Activated naive CD8-positive, alpha-beta T cell (primary cell): ENCODE measurements at regions not wholly inside any gene's neighbourhood (a gene's known extent, or its start where the extent isn't known, plus 50 kb on each side); places are given as distances from the start of the nearest gene placed in this dataset.

Experiments
- H3K27ac Mint-ChIP-seq: one replicate; pipeline ENCODE4 v1.8.0; 2021; ENCODE audit warnings: mixed read lengths
- H3K27me3 Mint-ChIP-seq: one replicate; pipeline ENCODE4 v1.8.0; 2021; ENCODE audit warnings: mixed read lengths
- H3K36me3 Mint-ChIP-seq: one replicate; pipeline ENCODE4 v1.8.0; 2021; ENCODE audit warnings: mixed read lengths
- H3K4me1 Mint-ChIP-seq: one replicate; pipeline ENCODE4 v1.8.0; 2021; ENCODE audit warnings: low read depth, mixed read lengths
- H3K4me3 Mint-ChIP-seq: one replicate; pipeline ENCODE4 v1.8.0; 2021; ENCODE audit warnings: mild to moderate bottlenecking, mixed read lengths
- H3K9me3 Mint-ChIP-seq: one replicate; pipeline ENCODE4 v1.8.0; 2021; ENCODE audit warnings: low read depth, mixed read lengths

DNA sequence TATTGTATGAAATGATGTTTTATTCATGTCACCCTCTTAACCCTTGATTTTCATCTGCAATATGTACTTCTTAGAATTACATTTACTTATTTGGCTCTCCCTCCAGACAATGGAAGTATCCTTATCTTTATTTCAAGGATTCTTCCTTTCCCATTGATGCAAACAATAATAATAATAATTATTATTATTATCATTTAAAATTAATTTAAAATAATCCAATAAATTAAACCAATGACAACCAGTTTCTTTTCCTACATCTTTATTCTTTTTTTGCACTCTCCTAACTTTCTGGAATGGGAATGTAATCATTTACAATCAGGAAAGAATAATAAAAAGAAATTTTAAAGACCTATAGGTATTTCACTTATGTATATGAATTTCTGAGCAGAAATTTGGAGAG, 504.4 kb downstream of the INHBA start:
- Mint-ChIP-seq H3K4me1 (no peaks in the 10 kb centered on the region), H3K36me3 (no peaks in the 10 kb centered on the region), H3K27ac (no peak overlapping the region), H3K4me3 (no peak overlapping the region), H3K9me3 (no peaks in the 10 kb centered on the region), H3K27me3 (no peaks in the 10 kb centered on the region)

DNA sequence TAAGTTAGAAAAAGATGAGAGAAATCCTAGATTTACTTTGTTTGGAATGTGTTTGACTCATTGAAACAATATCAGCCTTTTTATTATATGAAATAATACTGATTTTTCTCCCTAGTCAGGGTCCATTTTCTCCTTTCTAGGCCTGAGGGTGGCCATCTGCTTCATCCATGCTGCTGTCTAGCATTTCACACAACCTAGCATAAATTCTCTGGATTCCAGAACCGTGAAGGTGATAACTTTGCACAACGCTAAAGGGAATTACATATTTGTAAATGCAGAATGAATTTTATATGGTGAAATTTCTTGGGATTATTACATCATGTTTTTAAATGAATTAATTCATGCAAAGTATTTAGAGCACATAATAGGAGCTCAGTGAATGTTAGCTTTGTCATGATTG, 505.1 kb downstream of the INHBA start:
- Mint-ChIP-seq H3K27me3 (no peaks in the 10 kb centered on the region), H3K4me1 (no peaks in the 10 kb centered on the region), H3K36me3 (no peaks in the 10 kb centered on the region), H3K9me3 (no peaks in the 10 kb centered on the region), H3K27ac (no peak overlapping the region), H3K4me3 (no peak overlapping the region)

- Mint-ChIP-seq H3K27me3 (no peaks in the 10 kb centered on the region), H3K36me3 (no peaks in the 10 kb centered on the region), H3K4me1 (no peaks in the 10 kb centered on the region), H3K27ac (no peak overlapping the region), H3K9me3 (no peaks in the 10 kb centered on the region), H3K4me3 (no peak overlapping the region)
Measured at GRCh38 chr7:41193738-41194282, 509.1 kb downstream of the INHBA start.

GRCh38 chr7:41190581-41190980, 512.3 kb downstream of the INHBA start:
- no peaks in the 10 kb centered on the region for H3K27me3 Mint-ChIP-seq
- no peak overlapping the region for H3K4me3 Mint-ChIP-seq
- H3K4me1 Mint-ChIP-seq = no peaks in the 10 kb centered on the region
- H3K36me3 Mint-ChIP-seq = no peaks in the 10 kb centered on the region
- peaks cover 4% of the 10 kb centered on the region for H3K9me3 Mint-ChIP-seq
- no peak overlapping the region for H3K27ac Mint-ChIP-seq

- Mint-ChIP-seq H3K9me3 (peaks cover 4% of the 10 kb centered on the region), H3K36me3 (no peaks in the 10 kb centered on the region), H3K27ac (no peak overlapping the region), H3K4me1 (no peaks in the 10 kb centered on the region), H3K27me3 (no peaks in the 10 kb centered on the region), H3K4me3 (no peak overlapping the region)
Measured at GRCh38 chr7:41189866-41190265, 513.0 kb downstream of the INHBA start.

GRCh38 chr7:41188163-41189130, 514.4 kb downstream of the INHBA start:
- Mint-ChIP-seq H3K36me3 (no peaks in the 10 kb centered on the region), H3K27me3 (no peaks in the 10 kb centered on the region), H3K9me3 (peaks cover 4% of the 10 kb centered on the region), H3K27ac (no peak overlapping the region), H3K4me3 (no peak overlapping the region), H3K4me1 (no peaks in the 10 kb centered on the region)

DNA sequence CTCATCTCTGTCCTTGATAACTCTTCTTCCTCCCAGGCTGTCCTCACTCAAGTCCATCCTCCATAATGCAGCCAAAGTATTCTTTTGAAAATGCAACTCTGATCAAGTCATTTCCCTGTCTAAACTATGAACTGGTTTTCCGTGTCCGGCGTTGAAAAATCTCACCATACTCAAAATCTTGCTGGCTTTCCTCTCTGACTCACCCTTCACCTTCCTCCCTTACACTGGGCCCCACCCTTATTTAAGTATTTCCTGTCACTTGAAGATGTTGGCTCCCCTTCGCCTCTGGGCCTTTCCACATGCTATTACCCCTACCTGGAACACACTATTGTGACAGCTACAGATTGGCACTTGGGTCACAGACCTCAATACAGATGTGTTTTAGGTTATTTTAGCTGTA, 515.6 kb downstream of the INHBA start:
- Mint-ChIP-seq H3K27ac (no peak overlapping the region), H3K36me3 (no peaks in the 10 kb centered on the region), H3K4me3 (no peak overlapping the region), H3K4me1 (no peaks in the 10 kb centered on the region), H3K9me3 (peaks cover 4% of the 10 kb centered on the region), H3K27me3 (no peaks in the 10 kb centered on the region)

- H3K27me3 Mint-ChIP-seq = no peaks in the 10 kb centered on the region
- H3K36me3 Mint-ChIP-seq = no peaks in the 10 kb centered on the region
- H3K4me3 Mint-ChIP-seq = no peak overlapping the region
- peaks cover 4% of the 10 kb centered on the region for H3K9me3 Mint-ChIP-seq
- H3K27ac Mint-ChIP-seq = no peak overlapping the region
- H3K4me1 Mint-ChIP-seq = no peaks in the 10 kb centered on the region
Measured at GRCh38 chr7:41185851-41186250, 517.0 kb downstream of the INHBA start.

DNA sequence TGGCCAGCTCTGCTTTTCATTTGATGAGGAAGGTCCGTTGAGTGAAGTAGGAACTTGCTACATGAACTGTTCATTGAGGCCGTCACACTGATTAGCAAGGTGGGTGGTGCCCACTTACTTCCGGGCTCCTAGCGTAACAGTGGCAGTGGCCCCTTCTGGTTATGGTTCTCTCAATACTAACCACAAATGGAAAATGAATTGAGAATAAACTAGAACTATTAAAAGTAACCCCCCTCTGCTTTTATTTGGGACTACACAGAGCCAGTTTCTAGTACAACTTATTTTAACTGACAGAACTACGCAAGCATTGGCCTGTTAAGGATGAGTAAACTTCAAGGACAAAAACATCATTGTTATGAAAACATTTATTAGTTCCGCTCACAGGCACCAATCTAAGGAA, 519.1 kb downstream of the INHBA start:
- no peaks in the 10 kb centered on the region for H3K4me1 Mint-ChIP-seq
- no peaks in the 10 kb centered on the region for H3K27me3 Mint-ChIP-seq
- no peak overlapping the region for H3K4me3 Mint-ChIP-seq
- no peak overlapping the region for H3K27ac Mint-ChIP-seq
- peaks cover 4% of the 10 kb centered on the region for H3K9me3 Mint-ChIP-seq
- no peaks in the 10 kb centered on the region for H3K36me3 Mint-ChIP-seq

GRCh38 chr7:41182782-41183181, 520.1 kb downstream of the INHBA start:
- H3K9me3 Mint-ChIP-seq = peaks cover 4% of the 10 kb centered on the region
- no peaks in the 10 kb centered on the region for H3K27me3 Mint-ChIP-seq
- no peak overlapping the region for H3K27ac Mint-ChIP-seq
- no peaks in the 10 kb centered on the region for H3K36me3 Mint-ChIP-seq
- no peak overlapping the region for H3K4me3 Mint-ChIP-seq
- no peaks in the 10 kb centered on the region for H3K4me1 Mint-ChIP-seq

DNA sequence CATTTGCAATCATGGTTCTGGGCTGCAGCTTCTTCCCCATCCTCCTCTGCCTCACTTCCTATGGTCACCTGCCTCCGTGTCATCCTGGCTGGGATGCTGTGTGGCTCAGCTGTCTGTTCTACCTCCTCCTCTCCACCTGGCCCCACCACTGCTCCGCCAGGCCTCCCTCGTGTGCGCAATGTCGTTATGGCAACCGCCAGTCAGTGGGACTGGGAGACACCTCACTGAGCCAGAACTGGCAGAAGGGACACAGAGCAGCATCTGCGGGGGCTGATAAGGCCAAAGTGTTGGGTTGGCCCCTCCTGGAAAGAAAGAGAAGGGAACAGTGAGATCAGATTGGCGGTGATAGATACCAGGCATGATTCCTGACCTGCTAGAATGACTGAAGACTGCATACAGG, 527.5 kb downstream of the INHBA start:
- no peak overlapping the region for H3K4me3 Mint-ChIP-seq
- no peaks in the 10 kb centered on the region for H3K9me3 Mint-ChIP-seq
- H3K36me3 Mint-ChIP-seq = no peaks in the 10 kb centered on the region
- H3K4me1 Mint-ChIP-seq = no peaks in the 10 kb centered on the region
- no peak overlapping the region for H3K27ac Mint-ChIP-seq
- H3K27me3 Mint-ChIP-seq = no peaks in the 10 kb centered on the region

GRCh38 chr7:41174521-41174920, 528.4 kb downstream of the INHBA start:
- peaks cover 5% of the 10 kb centered on the region for H3K9me3 Mint-ChIP-seq
- no peaks in the 10 kb centered on the region for H3K36me3 Mint-ChIP-seq
- H3K27ac Mint-ChIP-seq = no peak overlapping the region
- no peaks in the 10 kb centered on the region for H3K27me3 Mint-ChIP-seq
- H3K4me1 Mint-ChIP-seq = no peaks in the 10 kb centered on the region
- H3K4me3 Mint-ChIP-seq = no peak overlapping the region

DNA sequence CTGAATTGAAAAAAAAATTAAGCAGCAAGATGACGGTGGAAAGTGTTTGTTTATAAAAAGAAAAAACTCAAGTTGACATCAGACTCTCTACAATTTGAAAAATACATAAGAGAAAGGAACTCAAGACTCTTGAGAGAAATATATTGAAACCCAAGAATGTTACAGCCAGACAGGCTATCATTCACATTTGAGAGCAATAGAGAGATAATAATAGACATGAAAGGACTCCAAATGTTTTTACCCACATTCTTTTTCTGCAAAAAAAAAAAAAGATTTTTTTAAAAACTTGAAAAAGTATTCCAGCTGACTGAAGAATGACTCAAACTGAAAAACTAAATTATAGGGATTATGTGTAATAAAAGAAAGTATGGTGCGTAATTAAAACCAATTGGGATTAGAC, 532.4 kb downstream of the INHBA start:
- Mint-ChIP-seq H3K27ac (no peak overlapping the region), H3K27me3 (no peaks in the 10 kb centered on the region), H3K9me3 (peaks cover 5% of the 10 kb centered on the region), H3K4me3 (no peak overlapping the region), H3K4me1 (no peaks in the 10 kb centered on the region), H3K36me3 (no peaks in the 10 kb centered on the region)

DNA sequence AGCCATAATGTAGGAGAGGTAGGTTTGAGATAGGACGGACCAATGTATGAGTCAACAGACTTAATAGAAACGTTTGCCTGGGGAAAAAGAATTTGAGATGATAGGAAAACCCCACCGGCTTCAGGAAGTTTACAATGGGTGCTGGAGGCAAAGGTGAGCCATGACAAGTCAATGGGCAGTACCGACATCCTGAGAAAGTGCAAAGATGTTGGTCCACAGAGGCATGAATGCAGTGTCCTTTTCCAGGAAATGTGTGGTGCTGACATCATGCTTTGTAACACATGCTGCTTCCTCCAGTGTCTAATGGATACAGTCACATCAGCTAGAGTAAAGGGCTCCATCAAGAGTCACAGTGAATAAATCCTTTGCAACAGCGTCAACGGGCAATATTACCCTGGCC, 533.6 kb downstream of the INHBA start:
- Mint-ChIP-seq H3K9me3 (peaks cover 5% of the 10 kb centered on the region), H3K4me1 (no peaks in the 10 kb centered on the region), H3K36me3 (no peaks in the 10 kb centered on the region), H3K27me3 (no peaks in the 10 kb centered on the region), H3K4me3 (no peak overlapping the region), H3K27ac (no peak overlapping the region)

DNA sequence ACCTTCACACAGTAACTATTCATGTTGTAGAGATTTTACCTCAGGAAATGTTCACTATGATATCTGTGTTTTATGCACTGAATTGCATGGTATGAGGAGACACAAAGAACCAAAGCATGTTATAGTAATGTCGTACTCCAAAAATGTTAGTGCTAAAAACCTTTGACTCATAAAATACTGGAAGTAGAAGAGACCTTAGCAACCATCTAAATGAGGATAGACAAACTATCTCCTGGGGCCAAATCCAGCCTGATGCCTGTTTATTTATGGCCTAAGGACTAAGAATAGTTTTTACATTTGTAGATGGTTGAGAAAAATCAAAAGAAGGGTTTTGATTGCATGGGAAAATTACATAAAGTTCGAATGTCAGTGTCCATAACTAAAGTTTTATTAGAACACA, 535.1 kb downstream of the INHBA start:
- no peak overlapping the region for H3K4me3 Mint-ChIP-seq

DNA sequence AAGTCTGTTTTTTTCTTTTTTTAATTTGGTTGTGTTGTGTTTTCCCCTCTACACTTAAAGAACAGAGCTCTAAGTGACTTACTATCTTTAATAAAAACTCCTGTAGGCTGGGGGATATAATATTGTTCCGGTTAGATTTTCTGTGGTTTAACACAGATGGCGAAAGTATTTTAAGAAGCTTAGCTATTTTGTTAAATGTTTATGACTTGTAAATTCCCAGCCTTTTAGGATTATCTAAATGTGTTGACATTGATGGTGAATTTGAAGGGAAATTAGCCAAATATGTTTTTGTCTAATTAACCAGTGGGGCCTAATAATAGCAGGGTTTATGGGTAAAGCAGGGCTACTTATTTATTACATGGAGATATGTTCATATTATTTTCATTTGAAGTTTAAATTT, 538.5 kb downstream of the INHBA start:
- Mint-ChIP-seq H3K9me3 (no peaks in the 10 kb centered on the region), H3K36me3 (no peaks in the 10 kb centered on the region), H3K27ac (no peak overlapping the region), H3K4me3 (no peak overlapping the region), H3K27me3 (no peaks in the 10 kb centered on the region), H3K4me1 (no peaks in the 10 kb centered on the region)

More for the DNA sequence above, 535.1 kb downstream of the INHBA start:
- H3K4me1 Mint-ChIP-seq = no peaks in the 10 kb centered on the region
- H3K27me3 Mint-ChIP-seq = no peaks in the 10 kb centered on the region
- no peak overlapping the region for H3K27ac Mint-ChIP-seq
- H3K9me3 Mint-ChIP-seq = peaks cover 5% of the 10 kb centered on the region
- no peaks in the 10 kb centered on the region for H3K36me3 Mint-ChIP-seq
